ENCODE measurements at regions not wholly inside any gene's neighbourhood (a gene's known extent, or its start where the extent isn't known, plus 50 kb on each side); places are given as distances from the start of the nearest gene placed in this dataset.

DNA sequence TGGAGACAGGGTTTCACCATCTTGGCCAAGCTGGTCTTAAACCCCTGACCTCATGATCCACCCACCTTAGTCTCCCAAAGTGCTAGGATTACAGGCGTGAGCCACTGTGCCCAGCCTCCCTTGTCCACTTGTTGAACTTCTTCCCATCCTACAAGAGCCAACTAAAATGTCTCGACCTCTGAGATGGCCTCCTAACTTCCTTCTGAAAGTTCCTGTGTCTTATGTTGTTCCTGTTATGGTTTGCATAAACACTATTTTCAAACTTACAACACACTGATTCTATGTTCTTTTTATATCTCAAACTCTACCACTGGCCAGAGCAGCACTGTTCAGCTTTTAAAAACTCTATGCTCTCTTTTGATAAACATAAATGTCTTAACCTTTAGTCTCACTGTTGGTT is 63.3 kb upstream of the UGP2 start:
- TF ChIP-seq POLR2A (IDR thresholded peaks at IDR 0.05): no peak
- TF ChIP-seq, protein P1, sequence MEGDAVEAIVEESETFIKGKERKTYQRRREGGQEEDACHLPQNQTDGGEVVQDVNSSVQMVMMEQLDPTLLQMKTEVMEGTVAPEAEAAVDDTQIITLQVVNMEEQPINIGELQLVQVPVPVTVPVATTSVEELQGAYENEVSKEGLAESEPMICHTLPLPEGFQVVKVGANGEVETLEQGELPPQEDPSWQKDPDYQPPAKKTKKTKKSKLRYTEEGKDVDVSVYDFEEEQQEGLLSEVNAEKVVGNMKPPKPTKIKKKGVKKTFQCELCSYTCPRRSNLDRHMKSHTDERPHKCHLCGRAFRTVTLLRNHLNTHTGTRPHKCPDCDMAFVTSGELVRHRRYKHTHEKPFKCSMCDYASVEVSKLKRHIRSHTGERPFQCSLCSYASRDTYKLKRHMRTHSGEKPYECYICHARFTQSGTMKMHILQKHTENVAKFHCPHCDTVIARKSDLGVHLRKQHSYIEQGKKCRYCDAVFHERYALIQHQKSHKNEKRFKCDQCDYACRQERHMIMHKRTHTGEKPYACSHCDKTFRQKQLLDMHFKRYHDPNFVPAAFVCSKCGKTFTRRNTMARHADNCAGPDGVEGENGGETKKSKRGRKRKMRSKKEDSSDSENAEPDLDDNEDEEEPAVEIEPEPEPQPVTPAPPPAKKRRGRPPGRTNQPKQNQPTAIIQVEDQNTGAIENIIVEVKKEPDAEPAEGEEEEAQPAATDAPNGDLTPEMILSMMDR (IDR thresholded peaks at IDR 0.05): no peak
